Activated CD4-positive, alpha-beta T cell treated with anti-CD3 and anti-CD28 coated beads for 36 hours (primary cell): ENCODE measurements at regions not wholly inside any gene's neighbourhood (a gene's known extent, or its start where the extent isn't known, plus 50 kb on each side); places are given as distances from the start of the nearest gene placed in this dataset.

Experiments
- ATAC-seq: fragments of 200-7000 bp; cut with Tn5 transposase; one replicate; pipeline ENCODE4 v1.10.0; 2021; ENCODE audit warnings: mild to moderate bottlenecking, moderate library complexity
- CTCF ChIA-PET: fragments of 350-600 bp; sonication (Branson Sonifier 250); formaldehyde crosslinking; loops from one replicate; lab custom pipeline; 2021; ENCODE audit warnings: antibody characterized with exemption; lab: Charles Lee
- POLR2A ChIA-PET: fragments of 350-600 bp; sonication (Branson Sonifier 250); formaldehyde crosslinking; loops from one replicate; lab custom pipeline; 2021; ENCODE audit warnings: antibody characterized with exemption, inconsistent platforms; lab: Charles Lee
- DNase-seq: peaks from one replicate; pipeline ENCODE4 v3.0.0-alpha.2; 2020
- H3K27ac Mint-ChIP-seq: one replicate; pipeline ENCODE4 v1.8.0; 2021; ENCODE audit warnings: mixed read lengths
- H3K27me3 Mint-ChIP-seq: one replicate; pipeline ENCODE4 v1.8.0; 2021; ENCODE audit warnings: mixed read lengths
- H3K36me3 Mint-ChIP-seq: one replicate; pipeline ENCODE4 v1.8.0; 2021; ENCODE audit warnings: low read depth, mixed read lengths
- H3K4me1 Mint-ChIP-seq: one replicate; pipeline ENCODE4 v1.8.0; 2021; ENCODE audit warnings: mixed read lengths
- H3K4me3 Mint-ChIP-seq: one replicate; pipeline ENCODE4 v1.8.0; 2021; ENCODE audit warnings: mild to moderate bottlenecking, moderate library complexity, mixed read lengths
- H3K9me3 Mint-ChIP-seq: one replicate; pipeline ENCODE4 v1.8.0; 2021; ENCODE audit warnings: low read depth, mixed read lengths
- intact Hi-C, 2 experiments: fragments of 100-400 bp; cut with DNase I in 1 of 2; cut with micrococcal nuclease in 1 of 2; formaldehyde crosslinking; loops; one replicate each; pipeline versions ENCODE4 v1.14.2 to v1.15.1; 2022 to 2024; cut with DNase I, micrococcal nuclease

- no peak for ATAC-seq
- Mint-ChIP-seq H3K4me3 (no peak overlapping the region), H3K9me3 (no peaks in the 10 kb centered on the region), H3K36me3 (no peaks in the 10 kb centered on the region), H3K27ac (no peak overlapping the region), H3K4me1 (peaks cover 6% of the 10 kb centered on the region), H3K27me3 (peaks cover 30% of the 10 kb centered on the region)
- no peak for DNase-seq
- ChIA-PET CTCF (interaction anchor here (0.5 kb wide), 1 partner anchor 23 kb away, joined by 3 read pairs; no protein-coding TSS in a partner anchor), POLR2A (no interaction called here)
- intact Hi-C loops = loop anchor here (5.0 to 10.0 kb wide), 3 partner anchors 48 to 170 kb away; no protein-coding TSS in a partner anchor
These were observed 73.3 kb downstream of the CTAGE1 start for GRCh38 chr18:22344445-22344844.

GRCh38 chr18:22343613-22344012 is 74.1 kb downstream of the CTAGE1 start:
- no peaks in the 10 kb centered on the region for H3K36me3 Mint-ChIP-seq
- H3K27ac Mint-ChIP-seq = no peak overlapping the region
- H3K27me3 Mint-ChIP-seq = peaks cover 22% of the 10 kb centered on the region
- CTCF ChIA-PET = interaction anchor here (1.4 kb wide), 1 partner anchor 8 kb away, joined by 5 read pairs; no protein-coding TSS in a partner anchor
- H3K4me3 Mint-ChIP-seq = no peak overlapping the region
- intact Hi-C loops = loop anchor here (5.0 to 10.0 kb wide), 3 partner anchors 49 to 169 kb away; no protein-coding TSS in a partner anchor
- H3K9me3 Mint-ChIP-seq = no peaks in the 10 kb centered on the region
- DNase-seq (no peak), ATAC-seq (no peak)
- POLR2A ChIA-PET = no interaction called here
- peaks cover 6% of the 10 kb centered on the region for H3K4me1 Mint-ChIP-seq

- Mint-ChIP-seq H3K4me3 (no peak overlapping the region), H3K27me3 (peaks cover 18% of the 10 kb centered on the region), H3K4me1 (peaks cover 6% of the 10 kb centered on the region), H3K36me3 (no peaks in the 10 kb centered on the region), H3K27ac (no peak overlapping the region), H3K9me3 (no peaks in the 10 kb centered on the region)
- intact Hi-C loops = loop anchor here (5.0 to 10.0 kb wide), 3 partner anchors 50 to 168 kb away; no protein-coding TSS in a partner anchor
- DNase-seq (peak; percentile 18), ATAC-seq (peak; percentile 44)
- ChIA-PET CTCF (interaction anchor here (1.4 kb wide), 1 partner anchor 9 kb away, joined by 5 read pairs; no protein-coding TSS in a partner anchor), POLR2A (no interaction called here)
These were observed 75.1 kb downstream of the CTAGE1 start for GRCh38 chr18:22342625-22343024.

GRCh38 chr18:22340331-22340730 is 77.4 kb downstream of the CTAGE1 start:
- H3K36me3 Mint-ChIP-seq = no peaks in the 10 kb centered on the region
- no peak overlapping the region for H3K27ac Mint-ChIP-seq
- no peak for DNase-seq
- ATAC-seq = no peak
- no peak overlapping the region for H3K4me3 Mint-ChIP-seq
- CTCF ChIA-PET = no interaction called here
- intact Hi-C loops = loop anchor here (5.0 to 10.0 kb wide), 3 partner anchors 52 to 166 kb away; no protein-coding TSS in a partner anchor
- POLR2A ChIA-PET = no interaction called here
- no peaks in the 10 kb centered on the region for H3K9me3 Mint-ChIP-seq
- peaks cover under 1% of the 10 kb centered on the region for H3K4me1 Mint-ChIP-seq
- H3K27me3 Mint-ChIP-seq = no peaks in the 10 kb centered on the region

- no peaks in the 10 kb centered on the region for H3K9me3 Mint-ChIP-seq
- POLR2A ChIA-PET = no interaction called here
- intact Hi-C loops = loop anchor here (5.0 to 10.0 kb wide), 3 partner anchors 52 to 165 kb away; no protein-coding TSS in a partner anchor
- ATAC-seq (no peak), DNase-seq (no peak)
- H3K27ac Mint-ChIP-seq = no peak overlapping the region
- H3K4me1 Mint-ChIP-seq = no peaks in the 10 kb centered on the region
- no peak overlapping the region for H3K4me3 Mint-ChIP-seq
- CTCF ChIA-PET = no interaction called here
- H3K36me3 Mint-ChIP-seq = no peaks in the 10 kb centered on the region
- no peaks in the 10 kb centered on the region for H3K27me3 Mint-ChIP-seq
These were observed 77.8 kb downstream of the CTAGE1 start for GRCh38 chr18:22339913-22340312.

- Mint-ChIP-seq H3K4me3 (no peak overlapping the region), H3K27ac (no peak overlapping the region), H3K9me3 (no peaks in the 10 kb centered on the region), H3K27me3 (no peaks in the 10 kb centered on the region), H3K4me1 (no peaks in the 10 kb centered on the region), H3K36me3 (no peaks in the 10 kb centered on the region)
- ATAC-seq (no peak), DNase-seq (no peak)
- intact Hi-C loops = no loop called here
- ChIA-PET POLR2A (no interaction called here), CTCF (interaction anchor here (1.0 kb wide), 1 partner anchor 14 kb away, joined by 5 read pairs; no protein-coding TSS in a partner anchor)
These were observed 79.9 kb downstream of the CTAGE1 start for GRCh38 chr18:22337833-22338232.

- ChIA-PET CTCF (interaction anchor here (1.0 kb wide), 1 partner anchor 13 kb away, joined by 5 read pairs; no protein-coding TSS in a partner anchor), POLR2A (no interaction called here)
- Mint-ChIP-seq H3K27ac (no peak overlapping the region), H3K27me3 (no peaks in the 10 kb centered on the region), H3K4me3 (no peak overlapping the region), H3K36me3 (no peaks in the 10 kb centered on the region), H3K4me1 (no peaks in the 10 kb centered on the region), H3K9me3 (no peaks in the 10 kb centered on the region)
- intact Hi-C loops = no loop called here
- DNase-seq (no peak), ATAC-seq (no peak)
These were observed 80.4 kb downstream of the CTAGE1 start for GRCh38 chr18:22337306-22337705.

GRCh38 chr18:22336406-22336805 is 81.3 kb downstream of the CTAGE1 start:
- ChIA-PET CTCF (no interaction called here), POLR2A (no interaction called here)
- intact Hi-C loops = no loop called here
- ATAC-seq (no peak), DNase-seq (no peak)
- Mint-ChIP-seq H3K27ac (no peak overlapping the region), H3K4me3 (no peak overlapping the region), H3K4me1 (no peaks in the 10 kb centered on the region), H3K9me3 (no peaks in the 10 kb centered on the region), H3K27me3 (no peaks in the 10 kb centered on the region), H3K36me3 (no peaks in the 10 kb centered on the region)

- no peaks in the 10 kb centered on the region for H3K9me3 Mint-ChIP-seq
- no peaks in the 10 kb centered on the region for H3K36me3 Mint-ChIP-seq
- no peak for ATAC-seq
- no peak overlapping the region for H3K27ac Mint-ChIP-seq
- intact Hi-C loops = no loop called here
- no peak overlapping the region for H3K4me3 Mint-ChIP-seq
- ChIA-PET POLR2A (no interaction called here), CTCF (interaction anchor here (0.7 kb wide), 1 partner anchor 68 kb away, joined by 3 read pairs; no protein-coding TSS in a partner anchor)
- DNase-seq = no peak
- no peaks in the 10 kb centered on the region for H3K27me3 Mint-ChIP-seq
- no peaks in the 10 kb centered on the region for H3K4me1 Mint-ChIP-seq
These were observed 82.0 kb downstream of the CTAGE1 start for GRCh38 chr18:22335731-22336198.

GRCh38 chr18:22334567-22334966 is 83.1 kb downstream of the CTAGE1 start:
- DNase-seq = no peak
- ChIA-PET POLR2A (no interaction called here), CTCF (no interaction called here)
- H3K9me3 Mint-ChIP-seq = no peaks in the 10 kb centered on the region
- no peaks in the 10 kb centered on the region for H3K36me3 Mint-ChIP-seq
- intact Hi-C loops = no loop called here
- no peak overlapping the region for H3K4me3 Mint-ChIP-seq
- H3K27me3 Mint-ChIP-seq = no peaks in the 10 kb centered on the region
- H3K4me1 Mint-ChIP-seq = no peaks in the 10 kb centered on the region
- no peak for ATAC-seq
- no peak overlapping the region for H3K27ac Mint-ChIP-seq

GRCh38 chr18:22332590-22332989 is 85.1 kb downstream of the CTAGE1 start:
- ATAC-seq = no peak
- H3K36me3 Mint-ChIP-seq = no peaks in the 10 kb centered on the region
- H3K27me3 Mint-ChIP-seq = no peaks in the 10 kb centered on the region
- ChIA-PET CTCF (interaction anchor here (0.6 kb wide), 1 partner anchor 337 kb away, joined by 3 read pairs; no protein-coding TSS in a partner anchor), POLR2A (no interaction called here)
- intact Hi-C loops = no loop called here
- H3K4me3 Mint-ChIP-seq = no peak overlapping the region
- no peaks in the 10 kb centered on the region for H3K9me3 Mint-ChIP-seq
- H3K27ac Mint-ChIP-seq = no peak overlapping the region
- no peak for DNase-seq
- H3K4me1 Mint-ChIP-seq = no peaks in the 10 kb centered on the region

GRCh38 chr18:22330508-22330907 is 87.2 kb downstream of the CTAGE1 start:
- CTCF ChIA-PET = no interaction called here
- no peaks in the 10 kb centered on the region for H3K4me1 Mint-ChIP-seq
- no peak overlapping the region for H3K27ac Mint-ChIP-seq
- DNase-seq = no peak
- intact Hi-C loops = no loop called here
- no peaks in the 10 kb centered on the region for H3K36me3 Mint-ChIP-seq
- H3K27me3 Mint-ChIP-seq = no peaks in the 10 kb centered on the region
- ATAC-seq = no peak
- H3K4me3 Mint-ChIP-seq = no peak overlapping the region
- no peaks in the 10 kb centered on the region for H3K9me3 Mint-ChIP-seq
- POLR2A ChIA-PET = interaction anchor here (0.6 kb wide), 1 partner anchor 20 kb away, joined by 5 read pairs; no protein-coding TSS in a partner anchor
